Ovary (tissue), 7 donors: ENCODE measurements at regions not wholly inside any gene's neighbourhood (a gene's known extent, or its start where the extent isn't known, plus 50 kb on each side); places are given as distances from the start of the nearest gene placed in this dataset.

ENCODE experiments used
- DNase-seq, 5 donors: peaks; one replicate each; pipeline ENCODE4 v3.0.0-alpha.2; 2019 to 2020
- H3K27ac ChIP-seq, 2 donors: fragments of 200-600 bp; one replicate each; pipeline versions ENCODE4 v1.5.1 to v1.8.0; 2019 to 2022
- H3K27me3 ChIP-seq: fragments of 200-600 bp; one replicate; pipeline ENCODE4 v1.8.0; 2022
- H3K36me3 ChIP-seq: fragments of 200-600 bp; sonication (generic); one replicate; pipeline ENCODE4 v1.5.1; 2019
- H3K4me1 ChIP-seq: one replicate; pipeline ENCODE4 v1.8.1; 2013; ENCODE audit warnings: mild to moderate bottlenecking, moderate library complexity; ENCODE audit not compliant: insufficient read depth
- H3K4me3 ChIP-seq: fragments of 200-600 bp; sonication (generic); one replicate; pipeline ENCODE4 v1.5.1; 2017
- H3K9me3 ChIP-seq, 2 donors: fragments of 200-600 bp in 1 of 2; sonication (generic) in 1 of 2; one replicate each; pipeline versions ENCODE4 v1.5.1 to v1.8.1; 2013 to 2019; ENCODE audit warnings: mild to moderate bottlenecking in 1 of 2, moderate library complexity in 1 of 2
- CTCF ChIP-seq, 3 donors: fragments of 450-650 bp in 2 of 3; fragments of 200-600 bp in 1 of 3; IDR thresholded peaks; one replicate each; pipeline versions ENCODE4 v1.5.1 to v1.8.0; 2016 to 2022; ENCODE audit warnings: antibody characterized with exemption in 3 of 3, mild to moderate bottlenecking in 1 of 3
- EP300 ChIP-seq: sonication (generic); formaldehyde crosslinking; IDR thresholded peaks from one replicate; pipeline ENCODE4 v1.6.1; 2017; ENCODE audit warnings: antibody characterized with exemption
- POLR2A ChIP-seq: fragments of 450-650 bp; IDR thresholded peaks from one replicate; pipeline ENCODE4 v1.6.1; 2017; ENCODE audit warnings: antibody characterized with exemption, mild to moderate bottlenecking, moderate library complexity
- WGBS, 3 donors: extraction: QIAGEN DNeasy Blood & Tissue Kit in 1 of 3; methylation state at CpG; one replicate each; pipeline versions ENCODE4 v1.1.5 to v1.1.7; 2013 to 2017; 5-methylcytosine and 5-hydroxymethylcytosine counted together
- intact Hi-C, 4 donors: fragments of 100-400 bp; cut with DNase I; formaldehyde crosslinking; loops; one replicate each; pipeline versions ENCODE4 v1.11.0 to v1.15.1; 2022 to 2023
- donor health status: DM: no; HTN: no; CAD: no; lungs with moderate emphysema.
- donor health status: DM: no; HTN: no; CAD: no.
- donor health status: Bipolar disorder and iron deficiency.
- donor health status: DM: no; HTN: no; CAD: no.
- donor health status: DM: yes; HTN: yes; CAD: no.

GRCh38 chr10:123398180-123398591 is 244.0 kb downstream of the BUB3 start:
- no peaks in the 10 kb centered on the region for H3K27me3 ChIP-seq
- 67 to 77% (median 73%) methylated on average over 4 of the region's 4 CpGs for WGBS, 3 donors
- DNase-seq: no peak

GRCh38 chr10:123398756-123399155 is 244.6 kb downstream of the BUB3 start:
- Histone ChIP-seq H3K9me3 (peaks cover 0 to 4% of the 10 kb centered on the region in 2 donors), H3K4me3 (no peak overlapping the region), H3K36me3 (no peaks in the 10 kb centered on the region), H3K27me3 (no peaks in the 10 kb centered on the region), H3K27ac (no peak overlapping the region), H3K4me1 (no peaks in the 10 kb centered on the region)
- intact Hi-C loops: no loop called here
- no peak for TF ChIP-seq EP300
- DNase-seq: no peak

More at GRCh38 chr10:123398180-123398591, 244.0 kb downstream of the BUB3 start:
- TF ChIP-seq CTCF (IDR thresholded peaks at IDR 0.05) (no peak), EP300 (no peak)
- no peak overlapping the region for H3K4me3 ChIP-seq
- H3K9me3 ChIP-seq: peaks cover 0 to 4% of the 10 kb centered on the region in 2 donors
- no peaks in the 10 kb centered on the region for H3K4me1 ChIP-seq
- H3K27ac ChIP-seq: no peak overlapping the region
- intact Hi-C loops: no loop called here
- no peaks in the 10 kb centered on the region for H3K36me3 ChIP-seq

GRCh38 chr10:123399276-123399839 is 245.2 kb downstream of the BUB3 start:
- 87 to 89% (median 89%) methylated on average over 12 of the region's 12 CpGs for WGBS, 3 donors
- Histone ChIP-seq H3K4me3 (no peak overlapping the region), H3K27ac (no peak overlapping the region), H3K9me3 (peaks cover 0 to 4% of the 10 kb centered on the region in 2 donors), H3K27me3 (no peaks in the 10 kb centered on the region), H3K4me1 (no peaks in the 10 kb centered on the region), H3K36me3 (no peaks in the 10 kb centered on the region)
- TF ChIP-seq EP300 (no peak), POLR2A (no peak), CTCF (IDR thresholded peaks at IDR 0.05) (no peak)
- DNase-seq: no peak
- intact Hi-C loops: no loop called here

GRCh38 chr10:123402021-123402420 is 247.8 kb downstream of the BUB3 start:
- intact Hi-C loops: no loop called here
- WGBS, 3 donors: 44 to 69% (median 54%) methylated on average over 3 of the region's 3 CpGs

More at GRCh38 chr10:123402021-123402420, 247.8 kb downstream of the BUB3 start:
- no peak overlapping the region for H3K4me3 ChIP-seq
- no peak overlapping the region for H3K27ac ChIP-seq
- TF ChIP-seq EP300 (no peak), POLR2A (no peak), CTCF (IDR thresholded peaks at IDR 0.05) (no peak)
- DNase-seq: no peak
- H3K27me3 ChIP-seq: no peaks in the 10 kb centered on the region
- peaks cover 0 to 4% of the 10 kb centered on the region in 2 donors for H3K9me3 ChIP-seq
- H3K36me3 ChIP-seq: no peaks in the 10 kb centered on the region
- no peaks in the 10 kb centered on the region for H3K4me1 ChIP-seq
